ENCODE measurements at regions not wholly inside any gene's neighbourhood (a gene's known extent, or its start where the extent isn't known, plus 50 kb on each side); places are given as distances from the start of the nearest gene placed in this dataset.

DNA sequence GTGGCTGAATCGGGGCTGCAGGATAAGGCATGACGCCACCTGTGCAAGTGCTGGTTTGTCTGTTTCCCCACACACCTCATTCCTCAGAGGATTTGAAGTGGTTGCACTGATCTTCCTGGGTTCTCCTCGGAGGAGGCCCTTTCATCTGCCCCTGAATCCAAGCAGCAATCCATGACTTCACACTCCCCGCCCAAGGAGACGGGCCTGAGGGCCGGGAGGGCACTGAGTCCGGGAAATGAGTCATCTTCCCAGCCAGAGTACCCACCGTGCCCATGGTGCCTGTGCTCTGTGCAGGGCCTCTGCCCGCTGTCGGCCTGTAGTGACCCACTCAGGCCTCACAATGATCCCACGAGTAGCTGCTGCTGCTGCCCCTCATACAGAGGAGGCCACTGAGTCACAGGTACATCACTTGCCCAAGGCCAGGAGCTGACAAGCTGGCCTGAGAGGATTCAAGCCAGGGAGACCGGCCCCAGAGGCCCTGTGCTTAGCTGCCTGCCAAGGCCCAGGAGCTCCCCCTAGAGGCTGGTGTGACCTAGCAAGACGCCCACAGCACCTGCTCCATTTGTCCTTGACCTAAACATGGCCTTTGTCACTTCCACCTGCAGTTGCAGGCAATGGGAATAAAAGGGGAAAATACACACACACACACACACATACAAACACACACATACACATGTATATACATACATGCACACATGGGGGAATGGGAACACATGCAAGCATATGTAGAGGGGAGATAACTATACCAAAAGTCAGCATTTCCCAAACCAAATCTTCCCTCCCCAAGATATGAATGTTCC is 240.0 kb downstream of the C16orf95 start:
- DNase-seq (ENCODE audit: insufficient read length, low spot score), result no peak
- FAIRE-seq, result no peak
- TF ChIP-seq, protein P1, sequence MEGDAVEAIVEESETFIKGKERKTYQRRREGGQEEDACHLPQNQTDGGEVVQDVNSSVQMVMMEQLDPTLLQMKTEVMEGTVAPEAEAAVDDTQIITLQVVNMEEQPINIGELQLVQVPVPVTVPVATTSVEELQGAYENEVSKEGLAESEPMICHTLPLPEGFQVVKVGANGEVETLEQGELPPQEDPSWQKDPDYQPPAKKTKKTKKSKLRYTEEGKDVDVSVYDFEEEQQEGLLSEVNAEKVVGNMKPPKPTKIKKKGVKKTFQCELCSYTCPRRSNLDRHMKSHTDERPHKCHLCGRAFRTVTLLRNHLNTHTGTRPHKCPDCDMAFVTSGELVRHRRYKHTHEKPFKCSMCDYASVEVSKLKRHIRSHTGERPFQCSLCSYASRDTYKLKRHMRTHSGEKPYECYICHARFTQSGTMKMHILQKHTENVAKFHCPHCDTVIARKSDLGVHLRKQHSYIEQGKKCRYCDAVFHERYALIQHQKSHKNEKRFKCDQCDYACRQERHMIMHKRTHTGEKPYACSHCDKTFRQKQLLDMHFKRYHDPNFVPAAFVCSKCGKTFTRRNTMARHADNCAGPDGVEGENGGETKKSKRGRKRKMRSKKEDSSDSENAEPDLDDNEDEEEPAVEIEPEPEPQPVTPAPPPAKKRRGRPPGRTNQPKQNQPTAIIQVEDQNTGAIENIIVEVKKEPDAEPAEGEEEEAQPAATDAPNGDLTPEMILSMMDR (IDR thresholded peaks at IDR 0.05; ENCODE audit: insufficient read depth, missing control alignments), result peak; percentile 54

DNA sequence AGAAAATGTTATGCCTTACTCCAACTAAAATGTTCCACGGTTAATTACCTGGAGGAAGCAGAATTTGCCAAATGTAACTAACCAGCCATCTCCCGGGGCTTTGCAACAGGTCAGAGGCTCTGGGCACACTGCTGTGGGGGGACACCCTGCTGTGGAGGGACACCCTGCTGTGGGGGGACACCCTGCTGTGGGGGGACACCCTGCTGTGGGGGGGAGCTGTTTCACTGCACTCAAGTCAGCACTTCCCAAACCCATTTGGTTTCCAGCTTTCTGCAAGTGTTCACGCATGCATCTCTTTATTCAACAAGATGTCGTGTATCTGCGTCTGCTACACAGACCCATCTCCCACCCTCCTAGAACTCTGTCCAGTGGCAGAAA is 239.5 kb downstream of the C16orf95 start:
- DNase-seq (ENCODE audit: insufficient read length, low spot score) (no peak), FAIRE-seq (no peak)
- TF ChIP-seq, protein P1 (IDR thresholded peaks at IDR 0.05; ENCODE audit: insufficient read depth, missing control alignments), result no peak

DNA sequence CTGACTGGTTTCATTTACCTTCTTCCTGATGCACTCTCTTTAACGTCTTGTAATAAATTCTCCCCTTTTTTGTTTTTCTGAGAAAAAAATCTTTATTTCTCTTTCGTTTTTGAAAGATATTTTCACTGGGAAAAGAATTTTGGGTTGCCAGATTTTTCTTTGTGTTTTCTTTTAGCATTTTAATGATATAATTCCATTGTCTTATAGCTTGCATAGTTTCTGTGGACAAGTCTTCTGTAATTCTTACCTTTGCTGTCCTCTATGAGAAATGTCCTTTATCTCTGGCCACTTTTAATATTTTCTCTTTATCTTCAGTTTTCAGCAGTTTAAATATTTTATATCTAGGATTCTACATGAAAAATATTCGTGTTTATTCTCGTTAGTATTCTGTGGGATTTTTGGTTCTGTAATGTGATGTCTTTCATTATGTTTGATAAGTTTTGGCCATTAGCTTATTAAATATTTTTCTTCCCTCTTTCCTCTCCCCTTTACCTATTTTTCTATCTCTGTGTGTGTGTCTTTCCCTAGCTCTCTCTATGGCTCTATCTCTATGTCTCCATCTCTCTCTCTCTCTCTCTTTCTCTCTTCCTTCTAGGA is 236.5 kb downstream of the C16orf95 start:
- no peak for DNase-seq (ENCODE audit: insufficient read length, low spot score)
- no peak for FAIRE-seq
- TF ChIP-seq, protein P1 (IDR thresholded peaks at IDR 0.05; ENCODE audit: insufficient read depth, missing control alignments), result no peak

DNA sequence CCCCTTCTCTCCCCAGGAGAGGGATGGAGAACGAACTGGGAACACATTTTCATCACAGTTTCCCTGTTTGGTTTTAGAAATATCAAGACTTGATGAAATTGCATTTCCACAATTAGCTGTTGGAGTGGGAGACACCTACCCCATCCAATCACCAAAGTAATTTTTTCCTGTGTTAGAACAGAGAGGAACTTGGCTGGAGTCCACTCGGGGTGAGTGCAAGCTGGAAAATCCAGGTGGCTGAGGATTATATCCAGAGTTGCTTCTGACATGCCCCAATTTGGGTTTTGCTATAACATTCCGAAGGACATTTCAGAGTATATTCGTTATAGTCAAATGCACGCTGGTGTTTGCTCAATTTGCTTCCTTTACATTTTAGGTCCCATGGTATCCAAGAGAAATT is 231.8 kb downstream of the C16orf95 start:
- FAIRE-seq, result no peak
- no peak for DNase-seq (ENCODE audit: insufficient read length, low spot score)
- TF ChIP-seq, protein P1 (IDR thresholded peaks at IDR 0.05; ENCODE audit: insufficient read depth, missing control alignments), result no peak

DNA sequence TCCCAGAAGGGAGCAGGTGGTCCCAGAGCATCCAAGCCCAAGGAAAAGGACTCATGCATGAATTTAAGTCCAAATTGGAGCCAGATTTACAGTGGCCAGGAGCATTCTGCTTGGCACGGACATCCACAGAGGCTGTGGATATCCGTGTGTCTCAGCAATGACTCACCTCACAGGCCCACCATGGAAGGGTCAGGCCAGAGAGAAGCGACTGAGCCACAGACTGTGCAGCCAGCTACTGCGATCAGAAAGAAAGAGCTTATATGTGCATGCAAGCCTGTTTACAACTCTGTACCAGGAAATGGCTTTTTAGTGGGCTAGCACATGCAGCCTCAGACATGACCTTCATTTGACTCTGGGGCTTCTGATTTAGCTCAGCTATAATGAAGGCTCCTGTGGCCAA is 231.0 kb downstream of the C16orf95 start:
- no peak for DNase-seq (ENCODE audit: insufficient read length, low spot score)
- FAIRE-seq, result no peak
- TF ChIP-seq, protein P1 (IDR thresholded peaks at IDR 0.05; ENCODE audit: insufficient read depth, missing control alignments), result no peak

DNA sequence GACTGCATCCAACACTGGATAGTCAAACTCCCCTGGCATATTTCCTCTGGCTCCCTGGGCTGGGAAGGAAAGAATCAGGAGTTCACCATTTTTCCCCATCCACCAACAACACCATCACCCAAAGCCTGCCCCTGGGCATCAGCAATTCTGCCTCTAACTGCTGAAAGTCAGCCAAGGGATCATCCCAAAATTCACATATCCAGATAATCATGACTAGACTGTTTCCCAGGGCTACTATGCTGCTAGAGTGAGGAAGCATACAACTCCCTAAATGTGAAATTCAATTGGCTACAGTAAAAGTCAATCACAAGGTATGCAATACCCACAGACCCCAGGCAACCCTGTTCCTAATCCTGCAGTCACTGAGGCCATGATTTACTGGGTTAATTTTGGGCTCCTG is 230.6 kb downstream of the C16orf95 start:
- FAIRE-seq, result no peak
- TF ChIP-seq, protein P1 (IDR thresholded peaks at IDR 0.05; ENCODE audit: insufficient read depth, missing control alignments), result no peak
- DNase-seq (ENCODE audit: insufficient read length, low spot score), result no peak

DNA sequence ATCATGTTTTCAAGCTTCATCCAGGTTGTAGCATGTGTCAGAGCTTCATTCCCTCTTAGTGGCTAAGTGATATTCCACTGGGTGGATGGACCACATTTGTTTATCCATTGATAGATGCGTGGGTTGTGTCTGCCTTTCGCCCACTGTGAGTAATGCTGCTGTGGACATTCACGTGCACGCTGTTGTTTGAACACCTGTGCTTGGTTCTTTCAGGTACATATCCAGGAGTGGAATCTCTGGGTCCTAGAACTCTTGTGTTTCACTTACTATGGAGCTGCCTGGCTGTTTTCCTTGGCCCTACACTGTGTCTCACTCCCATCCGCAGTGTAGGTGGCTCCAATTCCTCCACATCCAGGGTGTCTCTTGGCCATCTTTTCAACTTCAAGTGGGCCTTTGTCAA is 224.2 kb downstream of the C16orf95 start:
- no peak for FAIRE-seq

More for the DNA sequence above, 224.2 kb downstream of the C16orf95 start:
- DNase-seq (ENCODE audit: insufficient read length, low spot score), result no peak
- TF ChIP-seq, protein P1 (IDR thresholded peaks at IDR 0.05; ENCODE audit: insufficient read depth, missing control alignments), result no peak

Data from D721Med (cell line).